Progenitor cell of endocrine pancreas (in vitro differentiated cells): ENCODE measurements at regions not wholly inside any gene's neighbourhood (a gene's known extent, or its start where the extent isn't known, plus 50 kb on each side); places are given as distances from the start of the nearest gene placed in this dataset.

ENCODE experiments used
- DNase-seq: peaks from one replicate; pipeline ENCODE4 v3.0.0; 2021; ENCODE audit warnings: low spot score; ENCODE audit not compliant: unreplicated experiment
- H3K27ac Mint-ChIP-seq: 2 replicates; pipeline ENCODE4 v1.8.0; 2021; ENCODE audit warnings: mild to moderate bottlenecking, moderate library complexity, mixed read lengths
- H3K27me3 Mint-ChIP-seq: 2 replicates; pipeline ENCODE4 v1.8.0; 2021; ENCODE audit warnings: mixed read lengths
- H3K36me3 Mint-ChIP-seq: 2 replicates; pipeline ENCODE4 v1.8.0; 2022; ENCODE audit warnings: mixed read lengths; ENCODE audit not compliant: insufficient read depth
- H3K4me1 Mint-ChIP-seq: 2 replicates; pipeline ENCODE4 v1.8.0; 2021; ENCODE audit warnings: low read depth, mixed read lengths
- H3K4me3 Mint-ChIP-seq: 2 replicates; pipeline ENCODE4 v1.8.0; 2021; ENCODE audit warnings: low read depth, mild to moderate bottlenecking, moderate library complexity, mixed read lengths
- H3K9me3 Mint-ChIP-seq: 2 replicates; pipeline ENCODE4 v1.8.0; 2021; ENCODE audit warnings: low read depth, mixed read lengths
- CTCF ChIP-seq: fragments of 200-600 bp; sonication (generic); IDR thresholded peaks from one replicate; pipeline ENCODE4 v1.5.0; 2021; ENCODE audit warnings: antibody characterized with exemption, mild to moderate bottlenecking; ENCODE audit not compliant: unreplicated experiment

- no peak for TF ChIP-seq CTCF
- no peaks in the 10 kb centered on the region for H3K27me3 Mint-ChIP-seq
- H3K36me3 Mint-ChIP-seq = no peaks in the 10 kb centered on the region
These were observed 194.3 kb upstream of the POF1B start for GRCh38 chrX:85573801-85574200.

GRCh38 chrX:85570496-85570895 lies 191.0 kb upstream of the POF1B start:
- no peak for TF ChIP-seq CTCF
- Mint-ChIP-seq H3K4me3 (no peak overlapping the region), H3K9me3 (peaks cover 16% of the 10 kb centered on the region), H3K4me1 (no peaks in the 10 kb centered on the region), H3K27me3 (no peaks in the 10 kb centered on the region), H3K36me3 (no peaks in the 10 kb centered on the region), H3K27ac (no peak overlapping the region)
- no peak for DNase-seq

More at GRCh38 chrX:85573801-85574200, 194.3 kb upstream of the POF1B start:
- Mint-ChIP-seq H3K9me3 (peaks cover 14% of the 10 kb centered on the region), H3K4me3 (no peak overlapping the region), H3K4me1 (no peaks in the 10 kb centered on the region), H3K27ac (no peak overlapping the region)
- DNase-seq = no peak

GRCh38 chrX:85569686-85570085 lies 190.2 kb upstream of the POF1B start:
- no peak for DNase-seq
- no peak overlapping the region for H3K27ac Mint-ChIP-seq
- H3K9me3 Mint-ChIP-seq = peaks cover 19% of the 10 kb centered on the region
- H3K27me3 Mint-ChIP-seq = no peaks in the 10 kb centered on the region
- no peaks in the 10 kb centered on the region for H3K36me3 Mint-ChIP-seq
- no peak for TF ChIP-seq CTCF
- H3K4me3 Mint-ChIP-seq = no peak overlapping the region
- no peaks in the 10 kb centered on the region for H3K4me1 Mint-ChIP-seq

- no peak overlapping the region for H3K27ac Mint-ChIP-seq
These were observed 189.6 kb upstream of the POF1B start for GRCh38 chrX:85569096-85569495.

GRCh38 chrX:85561231-85561630 lies 181.8 kb upstream of the POF1B start:
- no peaks in the 10 kb centered on the region for H3K27me3 Mint-ChIP-seq
- H3K27ac Mint-ChIP-seq = no peak overlapping the region
- H3K4me3 Mint-ChIP-seq = no peak overlapping the region
- no peak for DNase-seq
- no peaks in the 10 kb centered on the region for H3K4me1 Mint-ChIP-seq
- H3K9me3 Mint-ChIP-seq = peaks cover 14% of the 10 kb centered on the region
- H3K36me3 Mint-ChIP-seq = no peaks in the 10 kb centered on the region
- TF ChIP-seq CTCF = no peak

More at GRCh38 chrX:85569096-85569495, 189.6 kb upstream of the POF1B start:
- no peaks in the 10 kb centered on the region for H3K4me1 Mint-ChIP-seq
- H3K36me3 Mint-ChIP-seq = no peaks in the 10 kb centered on the region
- no peak for DNase-seq
- no peak for TF ChIP-seq CTCF
- H3K9me3 Mint-ChIP-seq = peaks cover 19% of the 10 kb centered on the region
- no peaks in the 10 kb centered on the region for H3K27me3 Mint-ChIP-seq
- no peak overlapping the region for H3K4me3 Mint-ChIP-seq
